Activated CD4-positive, CD25-positive, alpha-beta regulatory T cell treated with anti-CD3 and anti-CD28 coated beads, Interleukin-2, amount 50 U/mL, for 16 hours (primary cell): ENCODE measurements at regions not wholly inside any gene's neighbourhood (a gene's known extent, or its start where the extent isn't known, plus 50 kb on each side); places are given as distances from the start of the nearest gene placed in this dataset.

Experiments used
- DNase-seq: peaks from one replicate; pipeline ENCODE4 v3.0.0-alpha.2; 2020; ENCODE audit warnings: low read depth, low spot score

DNA sequence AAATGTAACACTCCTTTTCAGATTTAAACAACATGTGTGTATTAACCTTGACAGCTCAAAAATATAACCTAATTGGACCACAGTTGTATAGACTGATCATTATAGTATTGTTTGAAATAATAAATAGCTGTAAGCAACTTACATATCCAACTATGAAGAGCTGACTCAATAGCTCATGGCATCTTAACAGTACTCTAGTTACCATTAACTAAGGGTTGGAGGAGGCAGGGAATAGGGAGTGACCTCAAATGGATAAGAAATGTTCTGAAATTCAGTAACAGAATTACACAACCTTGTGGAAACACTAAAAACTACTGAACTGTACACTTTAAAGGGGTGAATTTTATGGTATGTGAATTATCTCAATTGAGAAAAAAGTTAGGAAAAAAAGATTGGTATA lies 136.5 kb upstream of the CPEB2 start:
- DNase-seq: no peak

DNA sequence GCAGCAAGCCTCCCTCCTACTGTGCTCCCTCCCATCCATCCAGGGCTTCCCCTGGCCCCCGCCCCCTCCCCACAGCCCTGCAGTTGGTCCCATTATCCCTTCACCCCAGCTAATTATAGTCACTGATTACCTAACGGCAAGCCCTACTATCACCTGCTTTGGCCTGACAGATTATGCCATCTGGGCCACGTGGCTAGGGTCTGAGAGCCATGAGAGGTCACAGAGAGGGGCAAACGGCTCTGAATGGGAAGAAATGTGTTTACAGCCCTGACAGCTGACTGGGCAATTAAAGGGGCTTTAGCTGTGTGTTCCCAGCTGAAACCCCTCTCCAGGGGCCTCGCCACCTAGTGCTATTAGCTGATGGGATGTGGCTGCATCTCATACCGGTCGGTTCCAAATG lies 134.4 kb upstream of the CPEB2 start:
- DNase-seq: no peak

DNA sequence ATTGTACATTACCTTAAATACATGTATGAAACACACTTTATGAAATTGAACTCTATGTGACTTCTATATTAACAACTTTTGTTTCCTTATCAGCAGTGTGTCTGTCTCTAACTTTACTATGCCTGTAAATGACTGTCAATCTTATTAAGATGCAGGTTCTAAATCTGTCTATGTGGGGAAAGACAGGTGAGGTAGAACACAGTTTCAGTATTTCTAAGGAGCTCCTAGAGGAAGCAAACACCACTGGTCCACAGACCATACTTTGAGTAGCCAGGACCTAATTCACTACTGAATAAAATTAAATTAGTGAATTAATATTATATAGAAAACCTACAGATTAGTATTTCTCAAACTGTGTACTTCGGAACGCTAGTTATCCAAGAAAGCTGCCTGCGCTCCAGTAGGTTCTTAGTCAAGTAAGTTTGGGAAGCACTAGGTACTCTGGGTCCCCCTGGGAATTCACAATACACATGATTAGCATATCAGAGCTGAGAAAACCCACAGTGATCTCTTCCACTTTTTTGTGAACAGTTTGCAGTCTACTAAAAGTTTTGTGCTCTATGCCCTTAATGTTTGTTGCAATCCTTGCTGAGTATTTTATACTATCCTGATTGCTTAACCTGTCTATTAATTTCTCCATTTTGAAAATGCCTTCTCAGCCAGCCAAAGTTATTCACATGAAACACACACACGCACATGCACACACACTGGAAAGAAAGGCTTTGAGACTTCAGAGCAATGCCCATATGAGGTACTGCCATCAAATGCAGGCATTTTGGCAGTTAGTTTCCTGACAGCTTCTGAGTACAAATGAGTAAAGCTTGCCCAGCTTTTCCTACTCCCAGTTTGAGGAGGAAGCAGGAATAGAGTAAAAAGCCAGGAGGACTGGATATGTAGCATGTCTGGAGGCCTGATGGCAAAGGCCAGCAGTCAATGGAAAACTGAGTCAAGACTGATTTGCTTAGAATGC lies 133.6 kb upstream of the CPEB2 start:
- DNase-seq: no peak

DNA sequence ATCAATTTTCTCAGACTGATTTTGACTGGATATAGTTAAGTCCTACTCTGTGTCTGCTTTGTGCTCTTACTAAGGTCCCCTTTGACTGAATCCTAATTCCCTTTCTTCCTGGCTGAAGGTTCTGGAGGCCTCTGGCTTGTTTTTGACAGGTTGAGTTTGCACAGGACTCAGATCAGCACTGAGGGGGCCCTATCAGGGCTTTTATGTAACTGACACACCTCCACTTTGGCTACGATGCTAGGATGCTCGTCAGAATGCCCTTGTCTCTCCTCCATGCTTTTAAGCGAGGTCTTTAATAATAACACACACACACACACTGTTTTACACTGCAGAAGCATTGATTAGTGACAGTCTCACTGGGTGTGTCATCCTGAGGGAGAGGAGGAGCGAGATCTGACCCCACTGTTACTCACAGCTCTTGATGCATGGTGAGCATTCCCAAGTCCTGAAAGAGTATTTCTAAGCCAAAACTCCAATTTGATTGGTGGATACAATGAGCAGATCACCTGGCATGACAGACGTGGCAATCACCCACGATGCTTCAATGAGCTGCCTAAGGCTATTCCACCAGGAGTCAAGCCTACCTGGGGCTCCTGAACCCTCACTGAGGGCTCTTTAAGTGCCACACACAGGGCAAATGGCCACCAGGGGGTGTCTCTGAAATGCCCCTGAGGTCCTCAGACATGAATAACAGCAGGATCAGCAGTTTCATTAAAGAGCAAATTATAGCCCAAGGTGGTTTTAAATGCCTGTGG lies 130.4 kb upstream of the CPEB2 start:
- peak; percentile 2 for DNase-seq

DNA sequence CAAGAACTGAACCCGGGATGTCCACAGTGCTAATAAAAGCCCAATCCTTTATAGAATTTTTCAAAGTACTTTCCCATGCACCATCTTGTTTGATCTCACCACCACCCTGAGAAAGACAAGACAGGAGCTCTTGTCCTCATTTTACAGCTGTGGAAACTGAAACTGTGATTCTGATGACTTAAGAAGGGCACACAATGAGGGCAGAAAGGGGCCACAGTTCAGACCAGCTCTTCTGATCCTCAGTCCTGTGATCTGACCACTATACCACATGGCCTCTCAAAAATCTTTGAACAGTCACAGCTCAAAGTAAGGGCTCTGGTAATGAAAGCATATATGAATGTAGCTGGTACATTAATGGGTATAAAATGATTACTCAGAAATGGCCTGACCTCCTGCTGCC lies 127.3 kb upstream of the CPEB2 start:
- DNase-seq: no peak

DNA sequence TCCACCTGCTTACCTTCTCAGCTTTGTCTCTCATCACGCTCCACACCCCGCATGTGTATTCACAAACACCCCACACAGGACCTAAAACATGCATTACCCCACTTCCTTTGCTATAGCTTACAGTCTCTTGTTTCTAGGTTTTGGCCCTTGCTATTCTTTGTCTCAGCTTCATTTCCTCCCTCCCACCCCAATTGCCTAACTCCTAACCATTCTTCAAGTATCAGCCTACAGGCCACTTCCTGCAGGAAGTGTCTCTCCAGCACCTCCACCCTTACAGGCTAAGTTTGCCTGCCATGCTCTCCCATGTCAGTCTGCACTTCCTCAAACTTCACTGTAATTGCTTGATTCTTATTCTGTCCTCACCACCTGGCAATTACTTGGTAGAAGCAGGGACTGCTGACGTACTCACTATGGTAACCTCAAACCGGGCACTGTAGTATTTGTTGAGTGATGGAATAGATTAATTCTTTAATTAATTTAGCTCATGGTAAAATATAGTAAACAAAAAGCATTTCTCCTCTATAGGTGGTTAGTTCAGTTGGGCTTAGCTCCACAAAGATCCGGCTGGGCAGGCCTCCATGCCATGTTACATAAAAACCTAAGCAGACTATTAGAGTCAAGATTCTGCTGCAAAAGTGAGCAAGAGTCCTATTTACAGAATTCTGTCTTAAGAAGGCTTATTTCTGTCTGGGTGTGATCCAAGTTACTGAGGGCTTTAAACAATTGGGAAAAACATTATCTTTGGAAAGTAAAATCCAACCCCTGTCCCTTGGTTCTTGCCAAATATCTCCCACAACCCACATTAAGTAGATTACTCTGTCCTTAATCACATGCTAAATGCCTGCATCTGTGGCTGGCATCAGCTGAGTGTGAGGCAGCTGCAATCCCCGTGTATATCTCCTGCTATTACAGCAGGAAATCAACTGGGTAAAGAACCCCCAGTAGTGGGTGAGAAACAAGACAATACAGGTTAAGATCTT lies 124.7 kb upstream of the CPEB2 start:
- no peak for DNase-seq

DNA sequence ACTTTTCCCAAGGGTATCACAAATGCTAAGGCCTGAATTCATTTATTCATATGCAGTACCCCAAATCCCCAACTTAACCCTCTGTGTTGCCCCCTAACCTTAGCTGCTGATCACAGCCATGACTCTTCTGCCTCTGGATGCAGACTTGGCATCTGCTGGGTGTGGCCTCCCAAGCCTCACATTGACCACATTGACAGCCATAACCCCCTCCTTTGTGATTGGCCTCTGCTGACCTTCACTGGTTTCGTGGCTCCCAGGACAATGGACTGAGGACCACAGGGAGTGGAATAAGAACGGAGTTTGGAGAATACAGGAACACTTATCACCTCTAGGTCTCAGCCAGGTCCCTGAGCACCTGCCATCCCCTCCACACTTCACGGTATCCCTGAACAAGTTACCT lies 123.6 kb upstream of the CPEB2 start:
- no peak for DNase-seq

DNA sequence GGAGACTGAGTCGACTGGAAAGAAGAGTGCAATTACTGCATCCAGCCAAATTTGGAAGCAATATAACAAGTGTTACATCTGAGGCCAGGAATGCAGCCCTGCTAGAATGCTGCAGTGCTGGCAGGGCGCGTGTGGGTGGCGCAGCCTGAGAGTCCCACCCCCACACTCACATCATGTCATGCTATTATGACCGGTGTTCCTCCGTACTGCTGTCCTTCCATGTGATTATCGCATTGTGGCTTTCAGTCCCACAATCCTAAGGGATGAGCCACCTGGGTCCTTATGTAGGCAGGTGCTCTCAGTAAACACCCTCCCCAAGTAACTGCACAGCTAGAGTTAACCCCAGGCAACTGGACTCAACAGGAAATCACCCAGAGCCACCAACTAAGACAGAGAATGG lies 122.6 kb upstream of the CPEB2 start:
- DNase-seq: no peak

DNA sequence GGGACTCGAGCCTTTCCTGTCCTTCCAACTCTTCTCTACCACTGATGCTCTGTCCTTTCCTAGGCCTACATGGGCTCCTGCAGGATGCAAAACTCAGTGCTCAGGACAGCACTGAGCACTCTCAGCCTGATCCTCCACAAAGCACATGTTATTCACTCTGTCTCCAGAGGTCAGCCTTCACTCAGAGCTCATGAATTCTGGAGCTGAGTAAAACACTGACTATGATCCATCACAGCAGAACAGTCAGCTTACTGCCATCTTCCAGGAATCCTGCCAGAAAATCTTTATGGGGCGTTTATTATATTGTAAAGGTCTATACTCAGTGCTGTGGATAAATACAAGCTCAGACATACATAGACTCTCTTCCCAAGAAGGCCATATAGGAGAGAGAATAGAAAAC lies 121.5 kb upstream of the CPEB2 start:
- DNase-seq: no peak

DNA sequence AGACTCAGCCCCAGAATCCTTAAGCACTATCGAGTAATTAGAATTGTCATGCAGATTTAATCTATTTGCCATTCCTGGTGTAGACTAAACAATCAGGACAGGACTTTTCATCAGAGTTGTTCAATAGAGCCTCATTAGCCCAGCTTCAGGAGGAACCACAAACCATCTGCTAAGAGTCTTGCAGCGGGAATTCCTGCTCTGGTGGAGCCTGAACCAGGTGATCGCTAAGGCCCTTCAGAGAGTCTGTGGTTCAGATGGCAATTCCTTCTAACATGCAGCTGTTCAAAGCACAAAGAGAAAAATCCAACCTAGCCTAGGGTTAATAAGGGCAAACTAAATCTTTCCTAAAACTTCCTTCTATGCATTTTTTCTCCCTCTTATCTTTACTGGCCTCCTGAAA lies 119.1 kb upstream of the CPEB2 start:
- DNase-seq: no peak

DNA sequence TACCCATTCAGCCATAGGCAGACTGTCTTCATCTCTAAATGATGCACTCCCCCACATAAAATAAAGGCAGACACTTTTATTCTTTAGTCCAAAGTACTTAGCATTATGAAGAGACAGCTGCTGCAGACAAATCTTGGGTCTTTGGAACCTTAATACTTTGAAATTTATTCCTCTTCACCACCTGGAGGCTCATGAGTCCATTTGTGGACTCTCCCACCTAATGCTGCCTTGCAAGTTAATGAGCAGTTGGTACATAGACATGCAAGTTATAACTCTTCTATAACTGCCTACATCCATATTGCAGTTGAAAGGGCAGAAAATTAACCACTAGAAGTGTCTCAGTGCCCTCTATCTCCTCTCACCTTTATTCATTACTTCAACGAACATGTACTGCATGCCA lies 118.6 kb upstream of the CPEB2 start:
- no peak for DNase-seq

DNA sequence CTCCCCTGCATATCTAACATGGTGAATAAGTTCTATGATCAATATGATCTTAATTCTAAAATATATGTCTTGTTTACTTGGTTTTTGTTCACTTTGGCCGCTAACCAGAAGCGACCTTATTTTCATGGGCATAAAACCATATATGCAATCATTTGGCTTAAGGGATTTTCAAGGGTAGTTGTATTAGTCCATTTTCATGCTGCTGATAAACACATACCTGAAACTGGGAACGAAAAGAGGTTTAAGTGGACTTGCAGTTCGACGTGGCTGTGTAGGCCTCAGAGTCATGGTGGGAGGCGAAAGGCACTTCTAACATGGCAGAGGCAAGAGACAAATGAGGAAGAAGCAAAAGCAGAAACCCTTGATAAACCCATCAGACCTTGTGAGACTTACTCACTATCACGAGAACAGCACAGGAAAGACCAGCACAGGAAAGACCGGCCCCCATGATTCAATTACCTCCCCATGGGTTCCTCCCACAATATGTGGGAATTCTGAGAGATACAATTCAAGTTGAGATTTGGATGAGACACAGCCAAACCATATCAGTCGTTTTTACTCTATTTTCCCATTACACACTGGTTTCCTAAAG lies 114.3 kb upstream of the CPEB2 start:
- DNase-seq: no peak

DNA sequence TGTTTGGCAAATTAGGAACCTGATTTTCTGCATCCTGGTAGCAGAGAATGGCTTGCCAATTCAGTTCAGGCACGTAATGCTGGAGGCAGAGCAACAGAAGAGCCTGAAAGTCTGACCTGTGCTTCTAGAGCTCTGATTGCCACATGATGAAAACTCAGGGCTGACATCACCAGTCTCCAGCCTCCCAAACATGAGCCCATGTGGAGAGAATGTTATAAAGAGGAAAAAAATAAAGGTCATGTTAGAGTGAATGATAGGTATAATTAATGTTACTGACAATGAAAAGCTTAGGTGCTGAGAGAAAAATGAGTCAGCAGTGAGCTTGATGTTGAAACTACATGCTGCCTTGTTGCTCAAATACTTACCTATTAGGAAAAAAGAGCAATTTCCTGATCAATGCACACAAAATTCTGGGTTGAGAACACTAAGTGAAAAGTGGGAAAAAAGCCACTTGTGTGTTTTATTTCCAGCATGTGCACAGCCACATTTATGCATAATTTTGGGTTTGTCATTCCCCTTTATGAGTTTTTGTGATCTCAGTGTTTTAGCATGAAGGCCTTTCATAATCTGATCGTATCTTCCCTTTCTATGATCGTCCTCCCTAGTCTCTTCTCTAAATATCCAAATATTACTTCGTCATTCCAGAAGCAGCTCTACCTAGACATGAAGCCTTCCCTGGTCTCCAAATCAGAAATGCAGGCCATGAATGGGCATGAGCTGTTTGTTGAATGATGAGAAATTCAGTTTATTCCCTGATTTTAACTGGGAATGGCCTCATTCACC lies 113.3 kb upstream of the CPEB2 start:
- no peak for DNase-seq

DNA sequence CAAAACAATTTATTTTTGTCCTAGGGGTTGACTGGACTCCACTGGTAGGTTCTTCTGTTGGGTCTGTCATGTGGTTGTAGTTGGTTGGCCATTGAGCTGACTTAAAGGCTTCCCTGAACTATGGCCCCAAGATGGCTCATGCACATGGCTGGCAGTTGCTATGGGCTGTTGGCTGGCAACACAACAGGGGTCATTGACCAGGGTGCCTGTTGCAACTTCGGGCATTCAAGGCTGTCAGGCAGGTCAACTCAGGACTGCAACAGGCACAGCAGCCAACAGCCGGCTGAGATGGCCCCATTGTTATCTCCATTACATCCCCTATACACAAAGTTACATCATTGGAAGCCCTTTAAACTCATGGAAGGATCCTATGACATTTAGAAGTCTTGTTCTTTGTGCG lies 109.7 kb upstream of the CPEB2 start:
- DNase-seq: no peak

DNA sequence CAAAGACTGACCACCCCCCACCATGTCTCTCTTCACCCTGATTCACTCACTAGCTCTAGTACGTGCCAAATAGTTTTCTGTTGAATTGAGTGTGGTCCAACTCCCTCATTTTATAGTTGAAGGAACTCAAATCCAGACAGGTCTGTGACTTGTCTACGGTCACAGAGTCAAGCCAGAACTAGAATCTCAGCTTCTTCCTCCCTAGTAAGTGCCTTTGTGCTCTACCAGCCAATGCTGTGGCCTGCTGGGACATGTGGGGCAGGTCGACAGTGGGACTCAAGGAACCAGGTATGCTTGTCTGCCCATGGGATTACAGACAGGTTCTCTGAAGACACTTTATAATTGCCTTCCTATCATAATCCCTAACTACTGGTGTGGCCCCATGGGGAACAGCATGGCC lies 108.6 kb upstream of the CPEB2 start:
- DNase-seq: no peak

DNA sequence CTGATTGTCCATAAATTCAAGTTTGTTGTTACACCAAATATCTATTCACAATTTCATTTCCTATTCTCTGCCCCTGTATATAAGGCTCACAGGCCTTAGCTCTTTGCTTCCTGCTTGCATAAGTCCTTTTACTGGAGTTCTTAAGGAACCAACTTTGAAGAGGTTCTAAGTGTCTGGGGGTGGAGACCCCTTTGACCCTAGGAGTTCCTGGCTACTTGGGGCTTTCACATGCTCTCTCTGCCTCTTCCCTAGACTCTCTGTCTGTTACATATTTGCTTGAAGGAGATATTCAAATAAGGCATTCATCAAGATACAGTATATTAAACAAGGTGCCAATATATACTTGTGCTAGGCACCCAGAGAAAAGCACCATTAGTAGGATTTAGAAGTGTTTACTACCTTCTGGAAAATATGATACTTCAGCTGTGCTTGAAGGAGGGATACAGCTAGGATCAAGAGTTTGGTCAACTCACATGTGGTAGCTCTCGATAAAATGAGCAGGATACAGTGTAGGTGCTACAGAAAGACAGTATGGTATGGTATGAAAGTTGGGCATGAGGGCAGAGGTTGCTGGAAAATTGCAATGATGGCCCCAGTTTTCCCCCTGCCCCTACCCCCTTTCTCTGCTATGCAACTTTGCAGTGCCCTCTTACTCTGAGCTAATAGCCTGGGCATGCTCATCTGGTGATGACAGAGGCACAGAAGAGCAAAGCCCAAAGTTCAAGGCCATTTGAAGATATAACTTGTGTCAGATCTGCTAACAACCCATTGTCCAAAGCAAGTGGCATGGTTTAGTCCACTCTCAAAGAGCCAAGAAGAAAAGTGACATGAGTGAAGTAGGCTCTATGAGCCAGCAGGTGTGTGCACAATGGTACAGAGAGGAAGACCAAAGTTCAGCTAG lies 107.6 kb upstream of the CPEB2 start:
- no peak for DNase-seq

DNA sequence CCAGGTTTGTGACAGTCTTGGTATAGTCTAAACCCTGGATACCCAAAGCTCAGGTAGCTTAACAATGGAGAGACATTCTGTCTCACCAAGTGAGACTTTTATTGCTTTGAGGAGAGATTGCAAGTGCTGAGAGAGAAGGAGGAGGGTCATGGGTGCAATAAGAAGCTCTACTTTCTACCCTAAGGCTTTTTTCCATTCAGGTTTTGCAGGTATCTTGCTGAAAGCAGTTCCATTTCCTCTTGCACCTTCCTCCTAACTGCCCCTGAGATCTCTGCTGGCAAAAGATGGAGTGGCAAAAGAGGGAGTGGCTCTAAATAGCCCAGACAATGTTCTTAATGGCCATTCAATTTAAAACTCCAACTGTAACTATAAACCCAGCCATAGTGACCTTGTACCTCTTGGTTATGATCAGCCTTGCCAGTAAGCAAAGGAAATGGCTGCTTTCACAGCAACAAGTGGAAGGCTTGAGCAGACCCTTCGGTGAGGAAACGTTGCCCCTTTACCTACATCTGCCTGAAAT lies 105.6 kb upstream of the CPEB2 start:
- no peak for DNase-seq

DNA sequence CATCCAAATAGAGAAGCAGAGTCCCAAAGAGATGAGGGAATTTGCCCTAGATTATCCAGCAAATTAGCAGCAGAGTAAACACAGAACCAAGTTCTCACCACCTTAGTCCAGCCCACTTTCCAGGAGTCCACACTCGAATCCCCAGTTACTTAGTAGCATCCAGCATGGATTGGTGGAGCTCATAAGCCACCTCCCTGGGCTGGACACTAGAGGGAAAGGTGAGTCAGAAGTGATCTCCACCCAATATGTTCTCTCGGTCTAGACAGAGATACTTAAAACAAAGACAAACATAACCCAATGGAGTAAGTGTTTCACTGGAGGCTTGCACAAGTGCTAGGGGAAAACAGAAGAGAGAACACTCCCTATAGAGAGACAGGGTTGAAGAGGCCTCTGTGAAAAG lies 105.1 kb upstream of the CPEB2 start:
- DNase-seq: no peak

DNA sequence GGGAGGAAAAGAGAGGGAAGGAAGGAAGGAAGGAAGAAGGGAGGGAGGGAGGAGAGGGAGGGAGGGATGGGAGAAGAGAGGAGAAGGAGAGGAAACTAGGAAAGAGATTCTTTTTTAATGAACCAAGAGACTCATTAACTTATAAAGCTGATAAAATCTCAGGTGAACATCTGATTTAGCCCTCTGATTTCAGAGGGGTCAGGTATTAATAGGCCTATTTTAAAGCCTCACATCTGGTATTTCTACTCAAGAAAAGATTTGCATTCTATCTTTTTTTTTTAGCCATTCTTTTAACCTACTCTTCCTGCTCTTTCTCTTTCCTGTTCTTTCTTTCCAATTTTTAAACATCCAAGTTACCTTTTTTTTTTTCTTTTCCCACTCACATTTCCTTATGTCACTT lies 103.3 kb upstream of the CPEB2 start:
- no peak for DNase-seq
